Lower leg skin (tissue), 3 donors: ENCODE measurements at regions not wholly inside any gene's neighbourhood (a gene's known extent, or its start where the extent isn't known, plus 50 kb on each side); places are given as distances from the start of the nearest gene placed in this dataset.

Source experiments
- CTCF ChIP-seq, 3 donors: fragments of 450-650 bp; IDR thresholded peaks; one replicate each; pipeline ENCODE4 v1.5.1; 2016; ENCODE audit warnings: antibody characterized with exemption in 3 of 3, mild to moderate bottlenecking in 3 of 3, moderate library complexity in 2 of 3
- POLR2A ChIP-seq, 2 donors: fragments of 450-650 bp; IDR thresholded peaks; one replicate each; pipeline ENCODE4 v1.6.1; 2016 to 2017; ENCODE audit warnings: antibody characterized with exemption in 2 of 2, mild to moderate bottlenecking in 1 of 2, moderate library complexity in 1 of 2

- no peak for TF ChIP-seq CTCF (IDR thresholded peaks at IDR 0.05)
- no peak for TF ChIP-seq POLR2A (IDR thresholded peaks at IDR 0.05)
Observed at GRCh38 chr5:99807346-99807745, 727.8 kb upstream of the FAM174A start.
